Fibroblast of peridontal ligament (primary cell): ENCODE measurements at regions not wholly inside any gene's neighbourhood (a gene's known extent, or its start where the extent isn't known, plus 50 kb on each side); places are given as distances from the start of the nearest gene placed in this dataset.
A peak's percentile ranks its signal among the peaks of the same experiment; 100 is the strongest.

Experiments used
- DNase-seq: peaks from one replicate; pipeline ENCODE4 v3.0.0-alpha.2; 2010; ENCODE audit errors: extremely low read depth

DNA sequence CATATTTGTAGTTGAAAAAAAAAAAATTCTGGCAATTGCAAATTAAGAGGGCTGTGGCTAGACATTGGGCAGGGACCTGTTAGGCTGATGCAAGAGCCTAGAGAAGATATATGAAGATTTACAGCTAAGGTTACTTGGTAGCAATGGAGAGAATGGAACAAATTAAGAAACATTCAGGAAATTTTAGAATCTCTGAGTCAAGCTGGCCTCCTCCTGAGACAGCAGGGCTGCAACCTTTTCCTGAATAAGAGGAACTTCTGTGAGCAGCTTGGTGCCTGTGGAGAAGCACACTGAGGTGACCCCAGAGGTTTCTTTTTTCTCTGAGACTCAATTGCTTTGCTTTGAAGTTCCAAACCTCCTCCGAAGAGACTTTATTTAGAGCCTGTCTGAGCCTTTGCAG, 118.6 kb upstream of the LRATD1 start:
- peak; percentile 26 for DNase-seq

DNA sequence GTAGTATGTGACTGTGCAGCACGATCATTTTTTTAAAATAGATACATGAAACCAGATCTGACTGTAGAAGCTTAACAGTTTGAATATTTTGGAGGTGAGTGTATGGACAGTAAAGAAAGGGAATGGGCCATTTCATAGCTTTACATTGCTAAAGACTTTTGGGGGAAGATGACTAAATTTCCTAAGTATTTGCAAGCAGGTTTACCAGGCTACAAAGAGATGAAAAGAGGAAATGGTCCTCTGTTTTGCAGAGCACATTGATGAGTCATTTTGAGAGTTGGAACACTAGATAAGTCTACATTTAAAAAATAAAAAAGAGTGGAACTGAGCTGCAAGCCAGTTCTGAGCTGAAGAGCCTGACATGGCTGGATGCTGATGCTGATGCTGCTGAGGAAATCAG, 115.7 kb upstream of the LRATD1 start:
- peak; percentile 87 for DNase-seq

DNA sequence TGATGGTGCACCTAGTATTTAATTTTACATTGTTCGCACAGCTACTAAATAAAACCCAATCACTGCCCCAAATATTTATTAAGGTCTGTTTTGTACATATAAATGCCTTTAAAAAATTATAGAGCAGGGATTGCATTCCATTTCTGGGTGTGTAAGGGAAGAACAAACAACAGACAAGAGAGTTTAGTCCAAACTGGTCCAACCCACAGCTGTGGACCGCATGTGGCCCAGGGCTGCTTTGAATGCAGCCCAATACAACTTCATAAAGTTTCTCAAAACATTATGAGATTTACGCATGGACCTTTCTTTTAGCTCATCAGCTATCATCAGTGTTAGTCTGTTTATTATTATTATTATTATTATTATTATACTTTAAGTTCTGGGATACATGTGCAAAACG, 114.8 kb upstream of the LRATD1 start:
- DNase-seq = no peak

DNA sequence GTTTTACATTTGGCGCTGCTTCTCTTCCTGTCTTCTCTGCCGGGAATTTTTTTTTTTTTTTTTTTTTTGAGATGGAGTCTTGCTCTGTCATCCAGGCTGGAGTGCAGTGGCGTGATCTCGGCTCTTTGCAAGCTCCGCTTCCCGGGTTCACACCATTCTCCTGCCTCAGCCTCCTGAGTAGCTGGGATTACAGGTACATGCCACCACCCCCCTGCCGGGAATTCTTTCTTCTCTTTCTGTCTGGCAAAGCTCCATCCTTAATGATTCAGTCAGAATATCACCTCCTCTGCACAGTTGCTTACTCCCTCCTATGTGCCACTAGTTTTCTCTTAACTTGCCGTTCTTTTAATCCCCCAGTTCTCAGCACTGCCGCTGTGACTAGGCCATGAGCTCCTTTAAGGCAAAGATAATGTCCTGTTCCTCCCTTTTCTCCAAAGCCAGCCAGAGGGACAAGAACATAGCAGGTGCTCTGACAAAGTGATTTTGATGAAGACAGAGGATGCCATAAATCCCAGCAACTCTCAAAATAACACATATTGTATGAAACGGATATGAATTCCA, 112.1 kb upstream of the LRATD1 start:
- no peak for DNase-seq

DNA sequence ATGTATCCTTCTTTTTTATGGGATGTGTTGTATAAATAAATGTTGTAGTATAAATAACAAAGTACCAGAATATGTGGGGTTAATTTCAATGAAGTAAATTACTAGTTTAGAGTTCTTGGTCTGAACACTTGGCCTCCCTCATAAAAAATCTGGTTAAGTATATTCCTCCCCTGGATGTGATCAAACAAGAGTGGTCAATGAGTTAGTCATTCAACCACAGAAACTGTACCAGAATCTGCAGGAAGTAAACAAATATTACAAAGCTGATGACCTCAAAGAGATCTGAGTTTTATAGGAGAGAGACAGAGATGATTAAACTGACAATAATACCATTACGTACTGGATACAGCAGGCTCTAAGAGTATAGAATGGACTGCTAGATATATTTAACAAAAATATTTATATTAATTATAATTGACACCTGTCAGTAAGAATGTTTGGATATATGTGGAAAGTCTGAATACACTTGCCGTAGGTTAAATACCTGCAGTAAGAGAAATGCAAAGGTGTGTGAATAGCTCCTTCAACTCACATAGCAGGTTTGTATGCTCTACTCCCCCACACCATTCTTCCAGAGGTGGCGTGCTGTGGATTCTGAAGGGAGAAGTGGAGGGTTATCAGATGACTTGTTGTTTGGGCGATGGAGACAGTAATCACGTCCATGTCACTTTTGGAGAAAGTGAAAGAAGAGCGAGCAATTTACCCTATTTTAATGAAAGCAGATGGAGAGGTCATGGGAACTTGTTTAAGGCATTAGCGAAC, 108.3 kb upstream of the LRATD1 start:
- peak; percentile 85 for DNase-seq

DNA sequence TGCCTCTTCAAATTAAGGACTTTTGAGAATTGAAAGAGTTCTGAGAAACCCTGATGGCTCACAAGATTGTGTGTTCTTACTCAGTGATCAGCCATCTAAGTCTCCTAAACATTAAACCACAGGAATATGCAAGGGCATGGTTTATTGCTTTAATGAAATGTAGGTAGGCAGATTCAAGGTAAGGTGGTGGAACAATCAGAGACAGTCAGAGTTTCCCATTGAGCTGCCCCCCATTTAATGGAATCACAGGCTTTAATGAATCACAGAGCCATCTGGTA, 107.8 kb upstream of the LRATD1 start:
- peak; percentile 54 for DNase-seq

DNA sequence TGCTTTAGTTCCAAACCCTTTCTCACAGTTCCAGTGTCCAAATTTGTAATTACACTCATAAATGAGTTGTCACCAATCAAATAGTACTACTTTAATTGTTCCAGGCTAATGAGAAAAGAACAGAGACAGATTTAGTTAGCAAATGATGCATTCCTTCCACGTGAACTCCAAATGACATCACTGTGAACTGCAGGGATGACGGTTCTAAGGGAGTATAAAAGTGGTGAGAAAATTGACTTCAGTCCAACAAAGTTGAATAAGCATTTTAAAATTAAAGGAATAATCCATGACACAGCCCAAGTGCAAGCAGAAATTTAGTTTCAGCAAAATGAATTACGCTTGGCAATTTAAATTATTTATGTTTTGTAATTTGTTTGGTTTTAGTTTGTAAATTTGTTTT, 102.0 kb upstream of the LRATD1 start:
- peak; percentile 4 for DNase-seq

DNA sequence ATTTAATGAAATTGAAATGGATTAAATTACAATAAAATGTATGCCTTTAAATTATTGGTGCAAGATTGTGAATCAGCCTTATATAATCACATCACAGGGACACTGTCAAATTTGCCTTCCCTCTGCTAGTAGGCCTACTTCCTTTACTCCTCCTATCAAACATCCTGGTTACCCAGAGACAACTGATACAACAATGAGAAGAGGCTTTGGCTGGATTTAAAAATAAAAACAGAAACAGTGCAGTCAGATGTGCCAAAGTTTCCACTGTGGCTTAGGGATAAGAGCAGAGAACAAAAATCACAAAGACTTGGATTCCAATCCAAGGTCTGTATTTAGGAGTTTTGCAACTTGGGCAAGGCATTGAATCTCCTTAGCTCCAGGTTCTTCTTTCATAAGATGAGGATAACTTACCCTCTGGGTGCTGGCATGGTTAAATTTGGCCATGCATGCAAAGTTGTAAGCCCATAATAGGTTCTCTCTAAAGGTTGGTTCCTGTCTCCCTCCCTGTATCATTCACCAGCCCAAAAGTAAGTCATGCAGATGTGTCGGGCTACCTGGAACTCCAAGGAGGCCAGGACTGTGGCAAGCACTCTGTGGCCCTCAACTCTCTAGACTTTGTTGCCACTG, 99.3 kb upstream of the LRATD1 start:
- DNase-seq = no peak

DNA sequence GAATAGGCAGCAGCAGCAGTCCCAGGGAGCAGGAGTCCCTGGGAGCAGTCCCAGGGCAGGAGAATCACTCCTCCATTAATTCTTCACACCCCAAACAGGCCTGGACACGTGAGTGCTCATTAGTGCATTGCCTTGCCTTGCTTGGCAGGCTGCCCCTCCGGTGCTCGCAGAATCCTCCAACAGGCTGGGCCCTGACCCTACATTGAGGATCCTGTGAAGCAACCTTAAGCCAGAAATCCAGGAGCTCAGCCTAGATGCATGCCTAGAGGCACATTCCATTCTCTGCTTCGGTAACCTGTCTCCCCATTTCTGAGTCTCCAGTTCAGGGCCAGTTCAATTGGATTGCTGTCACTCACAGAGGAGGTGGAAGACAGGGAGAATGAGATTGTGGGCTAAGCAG, 97.4 kb upstream of the LRATD1 start:
- DNase-seq = no peak

DNA sequence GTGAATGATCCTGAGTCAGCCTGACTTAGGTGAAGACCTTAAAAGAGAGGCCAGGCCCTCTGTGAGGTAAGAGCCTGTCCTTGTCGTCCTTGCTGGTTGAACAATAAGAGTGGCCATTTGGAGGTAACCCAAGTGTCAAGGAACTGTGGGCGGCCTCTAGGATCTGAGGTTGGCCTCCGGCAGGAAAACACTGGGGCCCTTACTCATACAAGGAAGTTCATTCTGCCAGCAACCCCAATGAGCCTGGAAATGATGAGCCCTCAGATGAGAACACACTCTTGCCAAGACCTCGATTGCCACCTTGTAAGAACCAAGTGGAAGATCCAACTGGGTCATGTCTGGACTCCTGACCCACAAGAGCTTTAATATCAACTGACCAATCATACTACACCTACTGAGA, 95.5 kb upstream of the LRATD1 start:
- no peak for DNase-seq

DNA sequence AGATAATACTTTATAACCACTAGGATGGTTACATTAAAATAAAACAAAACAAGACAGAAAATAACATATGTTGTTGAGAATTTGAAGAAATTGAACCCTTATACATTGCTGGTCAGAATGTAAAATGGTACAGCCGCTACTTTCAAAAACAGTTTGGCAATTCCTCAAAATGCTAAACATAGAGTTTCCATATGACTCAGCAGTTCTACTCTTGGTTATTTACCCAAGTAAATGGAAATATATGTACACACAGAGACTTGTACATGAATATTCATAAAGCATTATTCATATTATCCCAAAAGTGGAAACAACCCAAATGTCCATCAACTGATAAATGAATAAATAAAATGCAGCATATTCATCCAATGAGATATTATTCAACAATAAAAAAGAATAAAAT, 92.5 kb upstream of the LRATD1 start:
- peak; percentile 19 for DNase-seq

DNA sequence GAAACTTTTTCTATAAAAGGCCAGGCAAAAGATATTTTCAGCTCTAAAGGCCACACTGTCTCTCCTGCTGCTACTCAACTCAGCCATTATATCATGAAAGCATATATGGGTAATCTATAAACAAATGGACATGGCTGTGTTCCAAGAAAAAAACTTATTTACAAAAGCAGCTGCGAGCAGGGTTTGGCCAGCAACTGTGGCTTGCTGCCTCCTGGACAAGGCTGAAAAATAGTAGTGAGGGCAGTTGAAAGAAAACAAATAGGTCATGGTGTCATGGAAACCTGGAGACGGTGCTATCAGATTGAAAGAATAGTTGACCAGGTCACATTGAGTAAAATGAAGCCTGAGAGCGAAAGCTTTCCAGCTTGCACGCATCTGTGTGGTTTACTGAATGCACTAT, 89.2 kb upstream of the LRATD1 start:
- DNase-seq = peak; percentile 28

DNA sequence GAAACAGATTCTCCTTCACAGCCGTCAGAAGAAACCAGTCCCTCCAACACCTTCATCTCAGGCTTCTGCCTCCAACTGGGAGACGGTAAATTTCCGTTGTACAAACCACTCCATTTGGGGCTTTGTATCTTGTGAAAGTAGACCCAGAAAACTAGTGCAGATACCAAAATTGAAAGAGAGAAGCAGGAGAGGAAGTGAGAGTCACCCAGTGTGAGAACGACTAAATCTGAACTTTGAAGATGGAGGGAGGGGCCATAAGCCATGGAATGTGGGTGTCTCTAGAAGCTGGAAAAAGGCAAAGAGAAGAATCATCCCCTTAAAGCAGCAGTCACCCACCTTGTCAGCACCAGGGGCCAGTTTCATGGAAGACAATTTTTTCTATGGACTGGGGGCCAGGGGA, 88.3 kb upstream of the LRATD1 start:
- no peak for DNase-seq

DNA sequence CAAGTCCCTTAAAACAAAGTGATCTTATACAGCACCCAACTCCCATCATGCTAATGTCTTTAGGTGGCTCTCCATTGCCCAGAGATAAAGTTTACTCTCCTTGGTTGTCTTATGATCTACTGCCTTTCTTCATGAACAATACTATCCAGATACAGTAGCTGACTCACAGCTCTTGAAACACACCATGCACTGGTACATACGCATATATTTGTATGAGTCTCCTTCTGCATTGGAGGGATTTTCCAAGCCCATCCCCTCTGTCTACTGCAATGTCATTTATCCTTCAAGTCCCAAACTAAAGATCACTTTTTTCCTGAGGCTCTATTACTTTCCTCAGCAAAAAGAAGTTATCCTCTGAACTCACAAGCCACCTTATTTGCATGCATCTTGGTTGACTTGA, 84.7 kb upstream of the LRATD1 start:
- DNase-seq = no peak

DNA sequence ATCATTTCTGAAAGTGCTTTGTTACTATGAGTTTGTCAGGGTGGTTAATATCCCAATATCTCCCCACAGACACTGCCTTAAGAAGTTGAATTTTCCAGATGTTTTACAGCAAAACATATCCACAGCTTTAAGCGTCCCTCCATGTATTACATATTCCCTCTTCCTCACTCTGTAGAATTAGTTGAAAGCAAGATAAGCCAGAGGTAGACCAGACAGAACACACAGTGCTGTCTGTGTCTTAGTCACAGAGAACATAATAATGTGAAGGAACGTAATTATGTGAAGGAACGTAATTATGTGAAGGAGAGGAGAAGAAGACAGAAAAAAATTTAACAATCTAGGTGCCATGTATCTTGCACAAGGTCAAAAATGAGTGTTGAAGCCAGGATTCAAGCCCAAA, 81.9 kb upstream of the LRATD1 start:
- no peak for DNase-seq

DNA sequence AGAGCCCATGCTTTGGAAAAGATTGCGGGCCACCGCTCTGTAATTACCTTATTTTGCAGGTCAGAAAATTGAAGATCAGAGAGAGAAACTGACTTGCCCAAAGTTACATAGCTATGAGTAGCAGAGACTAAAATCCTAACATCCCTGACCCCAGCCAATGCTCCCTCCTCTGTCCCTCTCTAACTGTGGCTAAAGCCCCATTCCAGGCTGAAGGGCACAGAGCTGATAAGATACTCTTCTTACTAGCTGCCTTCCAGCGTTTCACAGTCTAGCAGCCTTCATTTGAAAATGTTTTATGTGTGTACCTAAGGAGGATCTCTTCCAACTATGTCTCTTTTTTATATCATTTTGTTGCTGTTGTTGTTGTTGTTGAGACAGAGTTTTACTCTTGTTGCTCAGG, 81.4 kb upstream of the LRATD1 start:
- no peak for DNase-seq

DNA sequence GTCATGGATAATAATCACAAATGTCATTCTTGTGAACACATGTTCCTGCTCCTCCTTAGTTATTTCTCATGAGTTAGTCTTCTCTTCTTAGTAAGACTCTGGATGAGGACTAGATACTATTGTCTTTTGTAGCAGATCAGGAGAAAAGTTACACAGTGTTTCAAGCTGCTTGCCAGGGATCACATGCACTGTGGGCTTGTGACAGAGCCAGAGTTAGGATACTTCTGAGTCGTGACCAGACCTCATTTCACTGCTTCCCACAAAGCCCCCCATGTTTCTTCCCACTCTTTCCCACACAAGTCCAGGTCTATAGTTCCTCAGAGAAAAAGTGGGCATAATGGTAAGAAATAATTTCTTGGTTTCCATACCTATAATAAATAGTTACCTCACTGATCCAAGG, 80.2 kb upstream of the LRATD1 start:
- no peak for DNase-seq

DNA sequence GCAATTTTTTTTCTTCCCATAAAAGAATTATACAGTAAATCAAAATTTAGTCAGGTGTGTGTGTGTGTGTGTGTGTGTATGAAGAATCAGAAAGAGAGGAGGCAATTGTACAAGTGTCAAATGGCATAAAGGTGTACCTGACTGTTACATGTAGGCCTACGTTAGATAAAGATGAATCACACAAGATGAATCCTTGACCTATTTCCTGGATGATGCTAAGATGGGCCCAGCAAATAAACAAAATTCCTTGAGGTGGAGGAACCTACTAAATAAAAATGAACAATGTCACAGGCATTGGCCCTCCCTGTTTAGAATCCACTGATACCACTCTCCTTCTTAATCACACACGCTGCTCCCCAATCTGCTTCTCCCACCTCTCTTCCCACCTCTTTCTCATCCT, 79.7 kb upstream of the LRATD1 start:
- no peak for DNase-seq

DNA sequence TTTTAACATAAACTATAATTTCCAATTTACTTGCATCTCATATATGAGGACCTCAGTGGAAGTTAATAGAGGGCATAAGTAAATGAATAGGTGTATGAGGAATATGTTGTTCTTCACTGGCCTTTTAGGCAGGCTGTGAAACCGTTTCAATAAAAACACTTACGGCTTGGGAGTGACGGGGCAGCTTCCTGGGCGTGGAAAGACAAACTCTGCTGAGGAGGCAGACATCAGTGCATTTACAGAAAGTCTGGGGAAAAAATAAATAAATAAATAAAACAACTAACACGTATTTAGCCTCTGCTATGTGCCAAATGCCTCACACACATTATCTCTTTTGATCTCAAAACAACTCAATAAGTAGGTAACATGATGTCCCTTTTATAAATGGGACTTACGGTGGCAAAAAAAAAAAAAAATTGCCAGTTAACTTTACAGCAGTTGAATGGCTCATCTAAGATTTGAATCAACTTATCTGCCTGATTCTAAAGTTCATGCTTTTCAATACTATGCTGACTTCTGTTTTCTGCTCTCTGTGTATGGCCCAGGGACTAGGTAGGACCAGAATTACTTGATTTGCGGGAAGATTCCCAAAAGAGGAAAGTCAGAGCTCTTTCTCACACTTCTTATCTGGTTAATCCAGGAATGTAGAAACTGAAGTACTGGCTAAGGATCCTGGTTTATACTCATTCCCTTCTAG, 77.5 kb upstream of the LRATD1 start:
- no peak for DNase-seq

DNA sequence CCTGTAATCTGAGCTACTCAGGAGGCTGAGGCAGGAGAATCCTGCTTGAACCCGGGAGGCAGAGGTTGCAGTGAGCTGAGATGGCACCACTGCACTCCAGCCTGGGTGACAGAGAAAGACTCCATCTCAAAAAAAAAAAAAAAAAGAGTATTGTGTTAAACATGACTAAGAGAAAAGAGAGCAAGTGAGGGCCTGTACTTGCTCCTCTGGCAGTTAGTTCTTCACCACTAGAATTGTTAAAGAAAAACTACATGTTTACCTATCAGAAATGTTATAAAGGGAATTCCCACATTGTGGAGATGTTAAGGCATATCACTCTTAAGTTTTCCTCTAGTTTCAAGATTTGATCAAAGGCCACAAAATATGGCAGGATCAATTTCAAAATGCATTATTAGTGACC, 75.4 kb upstream of the LRATD1 start:
- DNase-seq = no peak

DNA sequence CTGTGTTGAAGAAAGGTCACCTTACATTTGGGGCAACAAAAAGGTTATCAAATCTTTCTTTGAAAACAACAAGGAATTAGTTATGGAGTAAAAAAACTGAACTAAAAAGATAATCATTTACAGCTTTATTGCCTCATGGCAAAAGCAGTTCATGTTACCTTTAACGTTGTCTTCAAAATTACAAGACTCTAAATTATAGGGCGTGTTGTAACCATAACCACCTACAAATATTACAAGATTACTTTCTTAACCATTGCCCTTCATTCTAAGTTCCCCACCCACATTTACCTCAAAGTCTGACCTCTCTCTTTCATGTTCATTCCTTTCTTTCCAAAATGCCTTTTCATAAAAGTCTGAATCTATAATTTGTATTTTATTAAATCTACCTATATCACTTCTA, 74.6 kb upstream of the LRATD1 start:
- DNase-seq = no peak

DNA sequence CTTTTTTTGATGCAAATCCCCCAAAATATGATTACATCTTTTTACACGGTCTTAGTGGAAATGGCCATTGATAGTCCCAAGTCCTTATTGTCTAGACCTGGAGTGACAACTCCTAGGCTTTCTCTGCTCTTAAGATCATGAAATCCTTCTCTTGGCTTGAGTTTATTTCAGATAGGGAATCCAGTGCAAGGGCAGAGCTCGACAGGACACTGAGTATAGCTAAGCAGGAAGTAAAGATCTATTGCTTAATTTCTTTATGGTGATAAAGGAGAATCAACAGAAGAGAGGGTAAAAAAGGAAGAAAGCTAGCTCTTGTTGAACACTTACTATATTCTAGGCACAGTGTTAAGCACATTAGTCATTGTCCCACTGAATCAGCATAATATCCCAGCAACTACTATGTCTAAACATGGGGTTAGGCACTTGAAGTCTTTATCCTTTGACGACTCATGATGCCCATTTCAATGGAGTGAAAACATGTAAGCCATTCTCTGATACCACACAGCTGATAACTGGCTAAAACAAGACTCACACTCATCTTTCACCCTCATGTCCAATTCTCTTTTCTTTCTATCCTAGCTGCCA, 74.1 kb upstream of the LRATD1 start:
- no peak for DNase-seq

DNA sequence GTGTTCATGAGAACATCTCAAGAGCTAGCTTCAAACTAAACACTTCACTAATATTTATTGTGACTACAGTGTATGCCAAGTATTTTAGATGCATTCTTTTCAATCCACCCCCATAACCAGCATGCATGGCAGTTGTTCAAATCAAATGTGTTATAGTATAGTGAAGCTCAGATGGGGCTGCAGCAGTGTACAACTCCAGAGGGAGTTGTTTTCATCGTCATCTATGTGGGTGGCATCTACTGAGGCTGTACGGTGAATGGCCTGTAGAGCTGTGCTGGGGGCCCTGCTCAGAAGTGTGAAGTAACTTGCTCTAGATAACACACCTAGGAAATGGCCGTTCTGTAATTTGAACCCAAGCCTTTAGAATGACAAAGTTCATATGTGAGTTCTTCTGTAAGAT, 71.8 kb upstream of the LRATD1 start:
- no peak for DNase-seq
